Keratinocyte (primary cell): ENCODE measurements at regions not wholly inside any gene's neighbourhood (a gene's known extent, or its start where the extent isn't known, plus 50 kb on each side); places are given as distances from the start of the nearest gene placed in this dataset.

ENCODE experiments used
- DNase-seq: peaks from one replicate; pipeline ENCODE4 v3.0.0-alpha.2; 2011; ENCODE audit warnings: low read depth, missing footprints, low spot score
- FAIRE-seq: peaks from 2 replicates; lab custom pipeline; 2011; peaks lifted over from hg19 to GRCh38; lab: Jason Lieb, UNC
- H2AFZ ChIP-seq: 2 replicates; pipeline ENCODE4 v1.6.0; 2012; ENCODE audit warnings: low read length, control low read depth, inconsistent platforms; ENCODE audit not compliant: control insufficient read depth
- H3K27ac ChIP-seq: 2 replicates; pipeline ENCODE4 v1.5.1; 2011; ENCODE audit warnings: low read length; ENCODE audit not compliant: control insufficient read depth, insufficient read depth
- H3K27me3 ChIP-seq: 3 replicates; pipeline ENCODE4 v1.6.0; 2011; ENCODE audit warnings: low read length; ENCODE audit not compliant: control insufficient read depth, insufficient read depth; ENCODE audit errors: extremely low read depth
- H3K36me3 ChIP-seq, 2 experiments: 2 replicates in 1 of 2; 3 replicates in 1 of 2; pipeline ENCODE4 v1.5.1; 2011; ENCODE audit warnings: low read length in 2 of 2, mild to moderate bottlenecking in 1 of 2; ENCODE audit not compliant: control insufficient read depth in 2 of 2, insufficient read depth in 2 of 2; ENCODE audit errors: extremely low read depth in 1 of 2
- H3K4me1 ChIP-seq: 3 replicates; pipeline ENCODE4 v1.5.1; 2011; ENCODE audit warnings: low read length; ENCODE audit not compliant: control insufficient read depth, insufficient read depth; ENCODE audit errors: extremely low read depth
- H3K4me2 ChIP-seq: 3 replicates; pipeline ENCODE4 v1.6.0; 2011; ENCODE audit warnings: low read depth, low read length; ENCODE audit not compliant: control insufficient read depth, insufficient read depth; ENCODE audit errors: extremely low read depth
- H3K4me3 ChIP-seq, 3 experiments: fragments of 200-600 bp in 1 of 3; sonication (generic) in 1 of 3; 2 replicates in 2 of 3; 3 replicates in 1 of 3; pipeline ENCODE4 v1.5.1; 2011 to 2016; ENCODE audit warnings: low read length in 3 of 3, mild to moderate bottlenecking in 3 of 3, control low read depth in 2 of 3, inconsistent platforms in 1 of 3, low read depth in 1 of 3, mixed read lengths in 1 of 3, mixed run types in 1 of 3, moderate library complexity in 1 of 3; ENCODE audit not compliant: control insufficient read depth in 2 of 3, insufficient read depth in 2 of 3; ENCODE audit errors: extremely low read depth in 1 of 3
- H3K79me2 ChIP-seq: 2 replicates; pipeline ENCODE4 v1.6.0; 2012; ENCODE audit warnings: low read length; ENCODE audit not compliant: control insufficient read depth, insufficient read depth
- H3K9ac ChIP-seq: 3 replicates; pipeline ENCODE4 v1.6.0; 2011; ENCODE audit warnings: low read length; ENCODE audit not compliant: control insufficient read depth, insufficient read depth; ENCODE audit errors: extremely low read depth
- H3K9me1 ChIP-seq: 3 replicates; pipeline ENCODE4 v1.6.0; 2011; ENCODE audit warnings: low read length; ENCODE audit not compliant: control insufficient read depth, insufficient read depth; ENCODE audit errors: extremely low read depth
- H3K9me3 ChIP-seq: 2 replicates; pipeline ENCODE4 v1.5.1; 2012; ENCODE audit warnings: low read depth, low read length; ENCODE audit not compliant: control insufficient read depth
- H4K20me1 ChIP-seq: 3 replicates; pipeline ENCODE4 v1.6.0; 2011; ENCODE audit warnings: low read length; ENCODE audit not compliant: control insufficient read depth, insufficient read depth; ENCODE audit errors: extremely low read depth
- EZH2 ChIP-seq: IDR thresholded peaks from one replicate; pipeline ENCODE4 v1.6.1; 2012; ENCODE audit warnings: inconsistent platforms, mild to moderate bottlenecking, low read length, moderate library complexity
- dilution Hi-C: fragments of 300-500 bp; cut with MboI; formaldehyde crosslinking; loops from one replicate; pipeline ENCODE4 v1.7.0; 2020; ENCODE audit warnings: low sequenced_read_pairs; ENCODE audit not compliant: extremely low pct_ligation_motif_present
- TF ChIP-seq, protein P1 (sequence below), 3 experiments: IDR thresholded peaks in 1 of 3; conservative IDR thresholded peaks in 1 of 3; optimal IDR thresholded peaks in 1 of 3; 2 replicates in 2 of 3; 3 replicates in 1 of 3; pipeline versions ENCODE3 to v1.5.1; 2011; ENCODE audit warnings: low read length in 3 of 3, mild to moderate bottlenecking in 3 of 3, moderate library complexity in 2 of 3, control low read depth in 1 of 3, inconsistent platforms in 1 of 3; ENCODE audit not compliant: insufficient read depth in 2 of 3; ENCODE audit errors: extremely low read depth in 1 of 3

GRCh38 chr11:134893810-134894685, 482.0 kb upstream of the B3GAT1 start:
- no peak overlapping the region for H2AFZ ChIP-seq
- H3K79me2 ChIP-seq, result no peaks in the 10 kb centered on the region
- TF ChIP-seq, protein P1, sequence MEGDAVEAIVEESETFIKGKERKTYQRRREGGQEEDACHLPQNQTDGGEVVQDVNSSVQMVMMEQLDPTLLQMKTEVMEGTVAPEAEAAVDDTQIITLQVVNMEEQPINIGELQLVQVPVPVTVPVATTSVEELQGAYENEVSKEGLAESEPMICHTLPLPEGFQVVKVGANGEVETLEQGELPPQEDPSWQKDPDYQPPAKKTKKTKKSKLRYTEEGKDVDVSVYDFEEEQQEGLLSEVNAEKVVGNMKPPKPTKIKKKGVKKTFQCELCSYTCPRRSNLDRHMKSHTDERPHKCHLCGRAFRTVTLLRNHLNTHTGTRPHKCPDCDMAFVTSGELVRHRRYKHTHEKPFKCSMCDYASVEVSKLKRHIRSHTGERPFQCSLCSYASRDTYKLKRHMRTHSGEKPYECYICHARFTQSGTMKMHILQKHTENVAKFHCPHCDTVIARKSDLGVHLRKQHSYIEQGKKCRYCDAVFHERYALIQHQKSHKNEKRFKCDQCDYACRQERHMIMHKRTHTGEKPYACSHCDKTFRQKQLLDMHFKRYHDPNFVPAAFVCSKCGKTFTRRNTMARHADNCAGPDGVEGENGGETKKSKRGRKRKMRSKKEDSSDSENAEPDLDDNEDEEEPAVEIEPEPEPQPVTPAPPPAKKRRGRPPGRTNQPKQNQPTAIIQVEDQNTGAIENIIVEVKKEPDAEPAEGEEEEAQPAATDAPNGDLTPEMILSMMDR (optimal IDR thresholded peaks at IDR 0.05 in 1 of 3, IDR thresholded peaks at IDR 0.05 in 1 of 3, conservative IDR thresholded peaks at IDR 0.05 in 1 of 3; ENCODE audit: extremely low read depth in 1 of 3, insufficient read depth in 2 of 3, low read length in 3 of 3), result no peak
- TF ChIP-seq EZH2, result no peak
- dilution Hi-C loops, result no loop called here
- H3K36me3 ChIP-seq, result no peaks in the 10 kb centered on the region
- FAIRE-seq (no peak), DNase-seq (no peak)
- H3K9ac ChIP-seq, result no peak overlapping the region
- no peaks in the 10 kb centered on the region for H3K9me3 ChIP-seq
- H3K27ac ChIP-seq, result no peak overlapping the region
- H3K27me3 ChIP-seq, result no peaks in the 10 kb centered on the region
- H3K4me2 ChIP-seq, result no peak overlapping the region
- no peaks in the 10 kb centered on the region for H3K9me1 ChIP-seq
- H3K4me1 ChIP-seq, result no peaks in the 10 kb centered on the region
- H3K4me3 ChIP-seq, result no peak overlapping the region
- H4K20me1 ChIP-seq, result no peaks in the 10 kb centered on the region

DNA sequence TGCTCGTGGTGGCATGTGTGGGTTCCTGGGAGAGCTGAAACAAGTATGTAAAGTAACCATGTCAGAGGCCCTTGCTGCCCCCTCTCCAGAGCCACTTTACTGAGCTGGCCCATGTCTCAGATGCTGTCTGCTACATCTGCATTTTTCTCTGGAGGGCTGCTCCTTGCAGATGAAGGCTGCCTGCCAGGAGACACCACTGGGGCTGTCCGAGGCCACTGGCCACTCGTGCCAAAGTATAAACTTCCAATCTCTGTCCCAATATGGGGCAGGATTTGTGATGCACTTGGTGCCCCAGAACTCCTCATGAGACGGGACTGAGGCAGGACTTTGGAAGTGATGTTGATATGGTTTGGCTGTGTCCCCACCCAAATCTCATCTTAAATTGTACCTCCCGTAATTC, 478.4 kb upstream of the B3GAT1 start:
- Histone ChIP-seq H3K4me3 (no peak overlapping the region), H3K27me3 (no peaks in the 10 kb centered on the region), H3K36me3 (no peaks in the 10 kb centered on the region), H3K79me2 (no peaks in the 10 kb centered on the region), H3K9me3 (no peaks in the 10 kb centered on the region), H3K27ac (no peak overlapping the region), H2AFZ (no peak overlapping the region), H3K4me2 (no peak overlapping the region), H3K9ac (no peak overlapping the region), H3K4me1 (no peaks in the 10 kb centered on the region), H3K9me1 (no peaks in the 10 kb centered on the region), H4K20me1 (no peaks in the 10 kb centered on the region)
- no peak for TF ChIP-seq EZH2
- TF ChIP-seq, protein P1 (optimal IDR thresholded peaks at IDR 0.05 in 1 of 3, IDR thresholded peaks at IDR 0.05 in 1 of 3, conservative IDR thresholded peaks at IDR 0.05 in 1 of 3; ENCODE audit: extremely low read depth in 1 of 3, insufficient read depth in 2 of 3, low read length in 3 of 3), result no peak
- FAIRE-seq (no peak), DNase-seq (no peak)
- dilution Hi-C loops, result no loop called here
